GM12878 (cell line): ENCODE measurements at regions not wholly inside any gene's neighbourhood (a gene's known extent, or its start where the extent isn't known, plus 50 kb on each side); places are given as distances from the start of the nearest gene placed in this dataset.

Source experiments
- ATAC-seq: fragments of 200-7000 bp; cut with Tn5 transposase; 3 replicates; pipeline ENCODE4 v1.9.1; 2020; ENCODE audit warnings: mild to moderate bottlenecking, moderate library complexity
- BruUV-seq: library from RNA; stranded (reverse); fragments of 400-500 nt; replicated peaks from 2 replicates; lab custom pipeline; 2021; lab: Mats Ljungman, UMichigan
- CTCF ChIA-PET: fragments of 300-600 bp; sonication (Branson Sonifier 250); formaldehyde crosslinking; extraction: SDS; loops from one replicate; lab custom pipeline; 2021; ENCODE audit warnings: inconsistent platforms; lab: Yijun Ruan, JAX
- POLR2A ChIA-PET: fragments of 350-600 bp; formaldehyde crosslinking; extraction: SDS; loops from one replicate; lab custom pipeline; 2021; ENCODE audit warnings: inconsistent platforms; lab: Charles Lee
- RAD21 ChIA-PET: fragments of 300-600 bp; sonication (Branson Sonifier 250); formaldehyde crosslinking; loops from one replicate; lab custom pipeline; 2023; ENCODE audit warnings: antibody characterized with exemption; ENCODE audit not compliant: unreplicated experiment; lab: Charles Lee
- SMC1A ChIA-PET: fragments of 300-600 bp; sonication (Branson Sonifier 250); formaldehyde crosslinking; loops from one replicate; lab custom pipeline; 2023; ENCODE audit not compliant: unreplicated experiment, uncharacterized antibody; lab: Charles Lee
- DNase-seq: peaks from one replicate; pipeline ENCODE4 v3.0.0-alpha.2; 2011; ENCODE audit warnings: low read depth, low spot score
- FAIRE-seq: peaks from 3 replicates; lab custom pipeline; 2011; peaks lifted over from hg19 to GRCh38; lab: Jason Lieb, UNC
- H2AFZ ChIP-seq: 2 replicates; pipeline ENCODE4 v1.6.0; 2011; ENCODE audit warnings: low read depth, low read length, control low read depth; ENCODE audit not compliant: control insufficient read depth
- H3K27ac ChIP-seq: 2 replicates; pipeline ENCODE4 v1.5.1; 2011; ENCODE audit warnings: control low read depth; ENCODE audit not compliant: control insufficient read depth, insufficient read depth
- H3K27me3 ChIP-seq, 2 experiments: replicated peaks in 1 of 2; 2 replicates each; pipeline versions ENCODE4 v1.6.0 to v1.6.1; 2011; ENCODE audit warnings: low read length in 1 of 2; ENCODE audit not compliant: control insufficient read depth in 2 of 2, insufficient read depth in 2 of 2
- H3K36me3 ChIP-seq, 2 experiments: 2 replicates each; pipeline ENCODE4 v1.5.1; 2011; ENCODE audit warnings: low read length in 1 of 2; ENCODE audit not compliant: control insufficient read depth in 2 of 2, insufficient read depth in 2 of 2
- H3K4me1 ChIP-seq: 2 replicates; pipeline ENCODE4 v1.6.1; 2011; ENCODE audit warnings: mild to moderate bottlenecking, low read length, moderate library complexity, mixed read lengths; ENCODE audit not compliant: control insufficient read depth, insufficient read depth
- H3K4me2 ChIP-seq: 2 replicates; pipeline ENCODE4 v1.6.0; 2011; ENCODE audit warnings: control low read depth; ENCODE audit not compliant: control insufficient read depth, insufficient read depth
- H3K4me3 ChIP-seq: fragments of 200-600 bp; sonication (generic); 2 replicates; pipeline ENCODE4 v1.5.1; 2016
- H3K79me2 ChIP-seq: 2 replicates; pipeline ENCODE4 v1.6.0; 2011; ENCODE audit warnings: low read length; ENCODE audit not compliant: control insufficient read depth, insufficient read depth
- H3K9ac ChIP-seq: 2 replicates; pipeline ENCODE4 v1.8.0; 2011; ENCODE audit warnings: low read length, control low read depth, mixed read lengths; ENCODE audit not compliant: control insufficient read depth, insufficient read depth
- H3K9me3 ChIP-seq: replicated peaks from 3 replicates; pipeline ENCODE4 v1.5.1; 2011; ENCODE audit warnings: mild to moderate bottlenecking, low read length; ENCODE audit not compliant: control insufficient read depth, insufficient read depth
- H4K20me1 ChIP-seq: 2 replicates; pipeline ENCODE4 v1.6.0; 2011; ENCODE audit not compliant: control insufficient read depth, insufficient read depth
- BRCA1 ChIP-seq: IDR thresholded peaks from 2 replicates; pipeline ENCODE4 v1.6.1; 2011; ENCODE audit warnings: low read depth, low read length, improper control_type of control experiment
- JUNB ChIP-seq: IDR thresholded peaks from 2 replicates; pipeline ENCODE4 v1.6.1; 2016; ENCODE audit warnings: antibody characterized with exemption, mild to moderate bottlenecking
- MTA3 ChIP-seq: IDR thresholded peaks from 2 replicates; pipeline ENCODE4 v1.6.1; 2012; ENCODE audit warnings: low read length, inconsistent platforms, borderline replicate concordance
- SIN3A ChIP-seq: IDR thresholded peaks from 2 replicates; pipeline ENCODE4 v1.6.1; 2012; ENCODE audit warnings: low read depth, low read length, improper control_type of control experiment
- WGBS: methylation state at CpG from one replicate; pipeline ENCODE4 v1.1.6; 2016; ENCODE audit warnings: low lambda C conversion rate; ENCODE audit not compliant: insufficient replicate concordance, insufficient coverage; ENCODE audit errors: missing lambda C conversion rate; 5-methylcytosine and 5-hydroxymethylcytosine counted together
- in situ Hi-C: fragments of 300-500 bp; cut with MboI; formaldehyde crosslinking; loops from 9 replicates; pipeline ENCODE4 v1.14.3; 2018; ENCODE audit warnings: mixed read lengths
- intact Hi-C: fragments of 100-400 bp; cut with micrococcal nuclease; formaldehyde crosslinking; loops from one replicate; pipeline ENCODE4 v1.14.2; 2022; ENCODE audit not compliant: unreplicated experiment
- TF ChIP-seq, protein P1 (sequence below): IDR thresholded peaks from 2 replicates; pipeline ENCODE4 v1.6.1; 2012; ENCODE audit warnings: improper control_type of control experiment, low read depth, low read length; ENCODE audit not compliant: insufficient replicate concordance

DNA sequence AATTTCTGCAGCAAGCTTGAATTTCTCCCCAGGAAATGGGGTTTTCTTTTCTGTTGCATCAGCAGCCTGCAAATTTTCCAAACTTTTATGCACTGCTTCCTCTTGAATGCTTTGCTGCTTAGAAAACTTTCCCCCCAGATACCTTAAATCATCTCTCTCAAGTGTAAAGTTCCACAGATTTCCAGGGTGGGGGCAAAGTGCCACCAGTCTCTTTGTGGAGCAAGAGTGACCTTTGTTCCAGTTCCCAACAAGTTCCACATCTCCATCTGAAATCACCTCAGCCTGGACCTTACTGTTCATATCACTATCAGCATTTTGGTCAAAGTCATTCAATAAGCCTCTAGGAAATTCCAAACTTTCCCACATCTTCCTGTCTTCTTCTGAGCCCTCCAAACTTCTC is 241.6 kb upstream of the TMTC1 start (continued):
- TF ChIP-seq, protein P1, sequence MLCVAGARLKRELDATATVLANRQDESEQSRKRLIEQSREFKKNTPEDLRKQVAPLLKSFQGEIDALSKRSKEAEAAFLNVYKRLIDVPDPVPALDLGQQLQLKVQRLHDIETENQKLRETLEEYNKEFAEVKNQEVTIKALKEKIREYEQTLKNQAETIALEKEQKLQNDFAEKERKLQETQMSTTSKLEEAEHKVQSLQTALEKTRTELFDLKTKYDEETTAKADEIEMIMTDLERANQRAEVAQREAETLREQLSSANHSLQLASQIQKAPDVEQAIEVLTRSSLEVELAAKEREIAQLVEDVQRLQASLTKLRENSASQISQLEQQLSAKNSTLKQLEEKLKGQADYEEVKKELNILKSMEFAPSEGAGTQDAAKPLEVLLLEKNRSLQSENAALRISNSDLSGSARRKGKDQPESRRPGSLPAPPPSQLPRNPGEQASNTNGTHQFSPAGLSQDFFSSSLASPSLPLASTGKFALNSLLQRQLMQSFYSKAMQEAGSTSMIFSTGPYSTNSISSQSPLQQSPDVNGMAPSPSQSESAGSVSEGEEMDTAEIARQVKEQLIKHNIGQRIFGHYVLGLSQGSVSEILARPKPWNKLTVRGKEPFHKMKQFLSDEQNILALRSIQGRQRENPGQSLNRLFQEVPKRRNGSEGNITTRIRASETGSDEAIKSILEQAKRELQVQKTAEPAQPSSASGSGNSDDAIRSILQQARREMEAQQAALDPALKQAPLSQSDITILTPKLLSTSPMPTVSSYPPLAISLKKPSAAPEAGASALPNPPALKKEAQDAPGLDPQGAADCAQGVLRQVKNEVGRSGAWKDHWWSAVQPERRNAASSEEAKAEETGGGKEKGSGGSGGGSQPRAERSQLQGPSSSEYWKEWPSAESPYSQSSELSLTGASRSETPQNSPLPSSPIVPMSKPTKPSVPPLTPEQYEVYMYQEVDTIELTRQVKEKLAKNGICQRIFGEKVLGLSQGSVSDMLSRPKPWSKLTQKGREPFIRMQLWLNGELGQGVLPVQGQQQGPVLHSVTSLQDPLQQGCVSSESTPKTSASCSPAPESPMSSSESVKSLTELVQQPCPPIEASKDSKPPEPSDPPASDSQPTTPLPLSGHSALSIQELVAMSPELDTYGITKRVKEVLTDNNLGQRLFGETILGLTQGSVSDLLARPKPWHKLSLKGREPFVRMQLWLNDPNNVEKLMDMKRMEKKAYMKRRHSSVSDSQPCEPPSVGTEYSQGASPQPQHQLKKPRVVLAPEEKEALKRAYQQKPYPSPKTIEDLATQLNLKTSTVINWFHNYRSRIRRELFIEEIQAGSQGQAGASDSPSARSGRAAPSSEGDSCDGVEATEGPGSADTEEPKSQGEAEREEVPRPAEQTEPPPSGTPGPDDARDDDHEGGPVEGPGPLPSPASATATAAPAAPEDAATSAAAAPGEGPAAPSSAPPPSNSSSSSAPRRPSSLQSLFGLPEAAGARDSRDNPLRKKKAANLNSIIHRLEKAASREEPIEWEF: no peak
- TF ChIP-seq SIN3A: no peak
- TF ChIP-seq, all 136 proteins: peak for 0

DNA sequence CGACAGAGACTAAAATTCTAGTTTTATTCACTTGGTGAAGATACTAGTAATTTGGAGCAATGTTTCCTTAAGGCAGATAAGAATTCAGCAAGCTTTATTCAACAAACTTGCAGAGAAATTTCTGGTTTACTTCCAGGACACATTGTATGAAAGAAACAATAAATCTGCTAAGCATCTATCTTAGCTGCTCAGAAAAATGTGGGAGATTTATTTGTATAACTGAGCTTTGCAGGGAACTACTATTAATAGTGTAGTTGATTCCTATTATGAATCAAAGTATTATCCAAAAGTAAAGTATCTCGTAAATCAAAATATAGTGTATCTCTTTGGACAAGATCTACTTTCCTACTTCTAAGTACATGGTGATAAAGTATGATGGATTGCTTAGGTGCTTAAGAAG is 239.4 kb upstream of the TMTC1 start:
- intact Hi-C loops: no loop called here
- H3K79me2 ChIP-seq: no peaks in the 10 kb centered on the region
- BruUV-seq: no TSS peak
- TF ChIP-seq MTA3 (no peak), BRCA1 (no peak), JUNB (no peak)
- TF ChIP-seq, all 136 proteins: peak for 0
- Histone ChIP-seq H3K27ac (no peak overlapping the region), H3K9ac (no peak overlapping the region), H3K27me3 (no peaks in the 10 kb centered on the region; a peak in 1 of 4 replicates), H4K20me1 (no peaks in the 10 kb centered on the region), H3K36me3 (no peaks in the 10 kb centered on the region), H3K4me1 (no peaks in the 10 kb centered on the region), H3K4me3 (no peak overlapping the region), H3K9me3 (no peaks in the 10 kb centered on the region), H2AFZ (no peak overlapping the region), H3K4me2 (no peak overlapping the region)
- ATAC-seq (no peak), FAIRE-seq (no peak), DNase-seq (no peak)
- SMC1A ChIA-PET: no interaction called here
- POLR2A ChIA-PET: no interaction called here
- RAD21 ChIA-PET: interaction anchor here (0.7 kb wide), 1 partner anchor 65 kb away, joined by 3 read pairs; no protein-coding TSS in a partner anchor
- in situ Hi-C loops: no loop called here
- CTCF ChIA-PET: no interaction called here
- WGBS: 0% methylated on average over 2 of the region's 2 CpGs
